AG04450 (cell line): ENCODE measurements at regions not wholly inside any gene's neighbourhood (a gene's known extent, or its start where the extent isn't known, plus 50 kb on each side); places are given as distances from the start of the nearest gene placed in this dataset.
A peak's percentile ranks its signal among the peaks of the same experiment; 100 is the strongest.

Source experiments
- CTCF ChIA-PET: fragments of 300-600, 350-600 bp; formaldehyde crosslinking; extraction: SDS; loops from one replicate; lab custom pipeline; 2022; ENCODE audit warnings: antibody characterized with exemption, inconsistent platforms; lab: Charles Lee
- POLR2A ChIA-PET: fragments of 350-600 bp; formaldehyde crosslinking; extraction: SDS; loops from one replicate; lab custom pipeline; 2021; ENCODE audit warnings: antibody characterized with exemption, inconsistent platforms; lab: Yijun Ruan, JAX
- DNase-seq: peaks from one replicate; pipeline ENCODE4 v3.0.0-alpha.2; 2011; ENCODE audit warnings: low read depth, low spot score
- H3K27ac ChIP-seq: one replicate; pipeline ENCODE4 v1.5.1; 2012; ENCODE audit warnings: low read depth, low read length, control low read depth
- H3K27me3 ChIP-seq: one replicate; pipeline ENCODE4 v1.6.0; 2012; ENCODE audit warnings: low read length; ENCODE audit not compliant: control insufficient read depth, insufficient read depth
- H3K4me3 ChIP-seq: 2 replicates; pipeline ENCODE4 v1.5.1; 2011; ENCODE audit warnings: mild to moderate bottlenecking, low read depth, low read length, control low read depth
- H3K9me3 ChIP-seq: 2 replicates; pipeline ENCODE4 v1.5.1; 2012; ENCODE audit warnings: low read length; ENCODE audit not compliant: control insufficient read depth, insufficient read depth
- CTCF ChIP-seq: IDR thresholded peaks from 2 replicates; pipeline ENCODE4 v1.5.1; 2011; ENCODE audit warnings: low read depth, low read length, control low read depth, inconsistent platforms

- Histone ChIP-seq H3K9me3 (no peaks in the 10 kb centered on the region), H3K27ac (no peak overlapping the region), H3K4me3 (no peak overlapping the region), H3K27me3 (no peaks in the 10 kb centered on the region)
- DNase-seq, result peak; percentile 10
- POLR2A ChIA-PET, result no interaction called here
- CTCF ChIA-PET, result interaction anchor here (0.6 to 3.2 kb wide), 17 partner anchors 9 to 733 kb away, joined by 3 to 46 read pairs (median 3); no protein-coding TSS in a partner anchor
- TF ChIP-seq CTCF, result peak; percentile 96
These were observed 52.3 kb upstream of the IFNGR1 start for GRCh38 chr6:137271245-137272183.

- ChIA-PET POLR2A (no interaction called here), CTCF (interaction anchor here (0.6 to 3.2 kb wide), 4 partner anchors 45 to 372 kb away, joined by 3 to 46 read pairs (median 10); no protein-coding TSS in a partner anchor)
- Histone ChIP-seq H3K4me3 (no peak overlapping the region), H3K27ac (no peak overlapping the region), H3K9me3 (no peaks in the 10 kb centered on the region), H3K27me3 (no peaks in the 10 kb centered on the region)
- TF ChIP-seq CTCF, result no peak
- no peak for DNase-seq
These were observed 50.6 kb upstream of the IFNGR1 start for GRCh38 chr6:137269803-137270202.

GRCh38 chr6:137269347-137269746 is 50.2 kb upstream of the IFNGR1 start:
- Histone ChIP-seq H3K27me3 (no peaks in the 10 kb centered on the region), H3K27ac (no peak overlapping the region), H3K9me3 (no peaks in the 10 kb centered on the region), H3K4me3 (no peak overlapping the region)
- no peak for DNase-seq
- TF ChIP-seq CTCF, result no peak
- ChIA-PET CTCF (interaction anchor here (3.2 kb wide), 1 partner anchor 45 kb away, joined by 46 read pairs; no protein-coding TSS in a partner anchor), POLR2A (no interaction called here)
